ENCODE measurements at regions not wholly inside any gene's neighbourhood (a gene's known extent, or its start where the extent isn't known, plus 50 kb on each side); places are given as distances from the start of the nearest gene placed in this dataset.
"Not testable (repeated sequence)": the region's sequence is repeated elsewhere in the genome, so short reads cannot be mapped to it uniquely, and the experiment has no call there.

DNA sequence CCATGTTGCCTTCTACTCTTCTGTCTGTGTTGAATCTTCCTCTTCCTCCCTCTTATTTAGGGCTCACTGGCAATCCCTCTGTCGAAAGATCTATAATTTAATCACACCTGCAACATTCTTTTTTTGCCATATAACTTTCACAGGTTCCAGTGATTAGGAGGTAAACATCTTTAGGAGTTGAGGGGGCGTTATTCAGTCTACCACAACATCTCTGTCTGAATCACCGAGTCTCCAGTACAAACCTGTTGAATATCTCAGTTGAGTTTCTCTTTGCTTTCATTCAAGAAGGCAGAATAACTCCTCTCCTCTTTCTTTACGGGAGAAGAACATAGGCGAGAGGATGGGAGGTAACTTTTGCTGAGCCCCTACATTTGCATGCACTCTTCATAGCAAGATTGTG lies 101.9 kb upstream of the CDC42BPA start:
- DNase-seq (ENCODE audit: low spot score in 2 of 2), result no peak
- no peak for FAIRE-seq

DNA sequence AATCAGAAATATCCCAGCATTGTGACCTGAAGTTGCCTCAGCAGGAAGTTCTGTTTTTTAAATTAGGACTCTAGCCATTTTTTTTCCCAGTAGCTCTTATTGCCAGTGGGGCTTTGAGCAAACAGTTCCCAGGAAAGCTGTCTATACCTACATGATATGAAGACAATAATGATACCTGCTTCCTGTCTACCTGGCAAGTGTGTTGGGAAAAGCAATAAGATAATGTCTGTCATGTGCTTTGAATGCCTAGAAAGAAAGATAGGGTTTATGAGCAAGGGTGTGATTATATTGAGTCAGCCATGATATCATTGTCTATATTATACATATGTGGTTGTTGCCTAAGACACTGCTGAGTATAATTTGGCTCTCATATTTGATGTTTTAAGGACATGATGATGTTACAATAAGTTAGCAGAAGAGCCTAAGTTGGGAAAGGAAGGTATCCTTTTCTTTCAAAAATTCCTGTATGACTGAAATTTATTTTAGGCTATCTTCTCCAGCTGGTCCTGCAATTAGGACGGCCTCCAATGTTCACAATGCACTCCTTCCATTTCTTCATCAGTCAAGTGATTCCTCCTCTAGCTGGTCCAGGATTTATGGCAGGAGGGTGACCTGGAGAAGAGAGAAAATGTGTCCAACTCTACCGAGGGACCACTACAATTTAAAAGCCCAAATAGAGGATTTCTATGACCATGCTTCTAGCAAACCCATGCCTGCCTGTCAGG lies 99.6 kb upstream of the CDC42BPA start:
- DNase-seq (ENCODE audit: low spot score in 2 of 2) (no peak), FAIRE-seq (no peak)

DNA sequence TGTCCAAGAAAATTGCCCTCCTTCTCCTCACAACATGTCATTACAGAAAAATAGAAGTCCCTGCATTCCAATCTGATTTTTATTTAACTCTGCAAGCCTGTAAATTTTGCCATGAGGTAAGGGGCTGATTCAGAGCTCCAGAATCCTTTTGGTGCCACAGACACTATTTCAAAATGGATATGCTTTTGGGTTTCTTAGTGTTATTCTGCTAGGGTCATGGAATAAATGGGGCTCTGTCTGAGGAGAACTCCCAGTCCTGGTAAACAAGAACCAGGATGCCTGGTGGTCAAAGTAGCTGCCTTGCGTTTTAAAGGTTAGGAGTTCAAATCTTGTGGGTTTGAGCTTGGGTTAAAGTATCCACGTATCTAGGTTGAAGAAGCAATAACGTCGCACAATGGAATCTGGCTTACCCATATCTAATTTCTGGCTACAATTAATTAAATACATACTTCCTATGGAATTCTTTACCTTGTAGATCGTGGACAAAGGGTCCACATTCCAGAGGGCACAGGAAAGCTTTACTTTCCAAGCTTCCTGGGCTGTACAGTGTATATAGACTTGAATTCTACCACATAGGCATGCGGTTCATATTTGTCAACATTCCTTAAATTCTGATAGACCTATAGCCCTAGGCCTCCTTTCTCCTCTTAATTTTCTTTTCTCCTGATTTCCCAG lies 98.0 kb upstream of the CDC42BPA start:
- DNase-seq (ENCODE audit: low spot score in 2 of 2) (no peak), FAIRE-seq (no peak)

DNA sequence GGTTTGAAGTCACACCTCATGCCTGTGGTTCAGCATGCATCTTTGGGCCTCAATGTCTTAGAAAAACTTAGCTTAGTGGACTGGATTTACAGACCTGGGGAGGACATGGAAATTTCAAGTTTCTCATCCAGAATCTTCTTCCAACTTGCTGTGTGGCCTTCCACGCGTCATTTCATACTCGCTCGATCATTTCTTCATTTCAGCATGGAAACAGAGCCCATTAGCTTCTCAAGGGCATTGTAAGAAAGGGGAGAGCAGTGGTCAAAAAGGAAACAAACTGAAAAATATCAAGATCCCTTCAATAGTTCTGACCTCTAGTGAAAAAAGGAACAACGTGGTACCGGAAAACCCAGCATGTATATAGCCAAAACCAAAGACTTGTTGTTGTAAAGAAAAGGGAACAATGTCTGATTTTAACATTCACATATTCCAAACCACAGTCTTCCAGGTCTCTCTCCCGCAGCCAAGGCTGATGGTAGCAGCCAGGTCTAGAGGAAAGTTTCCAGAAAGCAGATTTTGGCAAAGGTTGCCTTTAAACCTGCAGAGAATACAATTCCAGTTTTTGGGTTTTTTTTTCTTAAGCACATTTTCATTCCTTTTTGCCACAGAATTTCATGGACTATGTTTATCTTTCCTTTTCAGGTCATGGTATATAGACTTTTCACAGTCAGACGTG lies 97.0 kb upstream of the CDC42BPA start:
- no peak for FAIRE-seq

DNA sequence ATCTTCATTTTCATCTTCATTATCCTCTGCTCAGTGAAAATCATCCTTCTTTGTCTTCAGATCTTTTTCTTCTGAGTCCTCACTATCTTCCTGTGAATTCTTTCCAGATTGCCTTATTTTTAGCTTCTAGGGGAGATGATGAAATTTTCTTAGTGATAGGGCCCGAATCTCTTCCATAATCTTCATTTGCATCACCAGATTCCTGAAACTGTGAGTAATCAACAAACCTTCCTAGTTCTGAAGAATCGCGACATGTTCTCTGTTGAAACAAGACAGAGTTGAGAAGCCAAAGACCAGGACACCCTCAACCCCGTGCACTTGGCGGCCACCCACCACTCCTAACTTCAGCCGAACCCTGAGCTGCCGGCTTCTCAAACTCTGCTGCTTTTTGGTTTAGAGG lies 92.8 kb upstream of the CDC42BPA start:
- FAIRE-seq (no peak), DNase-seq (ENCODE audit: low spot score in 2 of 2) (no peak)

More for the DNA sequence above, 97.0 kb upstream of the CDC42BPA start:
- DNase-seq (ENCODE audit: low spot score in 2 of 2), result no peak

DNA sequence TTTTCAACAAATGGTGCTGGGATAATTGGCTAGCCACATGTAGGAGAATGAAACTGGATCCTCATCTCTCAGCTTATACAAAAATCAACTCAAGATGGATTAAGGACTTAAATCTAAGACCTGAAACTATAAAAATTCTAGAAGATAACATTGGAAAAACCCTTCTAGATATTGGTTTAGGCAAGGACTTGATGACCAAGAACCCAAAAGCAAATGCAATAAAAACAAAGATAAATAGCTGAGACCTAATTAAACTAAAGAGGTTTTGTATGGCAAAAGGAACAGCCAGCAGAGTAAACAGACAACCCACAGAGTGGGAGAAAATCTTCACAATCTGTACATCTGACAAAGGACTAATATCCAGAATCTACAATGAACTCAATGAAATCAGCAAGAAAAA lies 88.0 kb upstream of the CDC42BPA start:
- DNase-seq (ENCODE audit: low spot score in 2 of 2); FAIRE-seq: not testable (repeated sequence)

DNA sequence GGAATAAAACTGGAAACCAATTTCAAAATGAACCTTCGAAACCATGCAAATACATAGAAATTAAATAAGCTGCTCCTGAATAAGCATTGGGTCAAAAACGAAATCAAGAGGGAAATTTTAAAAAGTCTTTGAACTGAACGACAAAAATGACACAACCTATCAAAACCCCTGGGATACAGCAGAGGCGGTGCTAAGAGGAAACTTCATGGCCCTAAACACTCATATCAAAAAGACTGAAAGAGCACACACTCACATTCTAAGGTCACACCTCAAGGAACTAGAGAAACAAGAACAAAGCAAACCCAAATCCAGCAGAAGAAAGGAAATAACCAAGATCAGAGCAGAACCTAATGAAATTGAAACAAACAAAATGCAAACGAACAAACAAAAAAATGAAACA lies 85.2 kb upstream of the CDC42BPA start:
- no peak for DNase-seq (ENCODE audit: low spot score in 2 of 2)
- FAIRE-seq, result no peak

DNA sequence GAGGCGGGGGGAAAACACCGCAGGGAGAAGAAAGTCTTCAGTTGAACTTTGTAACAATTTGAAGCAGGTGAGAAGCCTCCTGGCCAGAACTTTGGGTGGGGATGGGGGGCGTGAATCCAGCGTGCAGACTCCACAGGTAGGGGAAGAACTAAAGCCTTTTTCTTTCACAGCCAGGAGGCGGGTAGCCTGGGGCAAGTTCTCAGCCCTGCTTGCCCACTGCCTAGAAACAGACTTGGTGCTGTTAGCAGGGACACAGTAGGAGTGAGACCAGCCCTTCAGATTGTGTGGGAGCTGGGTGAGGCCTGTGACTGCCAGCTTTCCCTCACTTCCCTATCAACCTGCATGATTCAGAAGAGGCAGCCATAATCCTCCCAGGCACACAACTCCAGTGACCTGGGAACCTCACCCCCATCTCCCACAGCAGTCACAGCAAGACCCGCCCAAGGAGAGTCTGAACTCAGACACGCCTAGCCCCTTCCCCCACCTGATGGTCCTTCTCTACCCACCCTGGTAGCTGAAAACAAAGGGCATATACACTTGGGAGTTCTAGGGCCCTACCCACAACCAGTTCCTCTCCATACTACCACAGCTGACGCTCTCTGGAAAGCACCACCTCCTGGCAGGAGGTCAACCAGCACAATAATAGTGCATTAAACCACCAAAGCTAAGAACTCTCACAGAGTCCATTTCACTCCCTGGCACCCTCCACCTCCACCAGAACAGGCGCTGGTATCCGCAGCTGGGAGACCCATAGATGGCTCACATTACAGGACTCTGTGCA lies 83.5 kb upstream of the CDC42BPA start:
- no peak for DNase-seq (ENCODE audit: low spot score in 2 of 2)
- no peak for FAIRE-seq

DNA sequence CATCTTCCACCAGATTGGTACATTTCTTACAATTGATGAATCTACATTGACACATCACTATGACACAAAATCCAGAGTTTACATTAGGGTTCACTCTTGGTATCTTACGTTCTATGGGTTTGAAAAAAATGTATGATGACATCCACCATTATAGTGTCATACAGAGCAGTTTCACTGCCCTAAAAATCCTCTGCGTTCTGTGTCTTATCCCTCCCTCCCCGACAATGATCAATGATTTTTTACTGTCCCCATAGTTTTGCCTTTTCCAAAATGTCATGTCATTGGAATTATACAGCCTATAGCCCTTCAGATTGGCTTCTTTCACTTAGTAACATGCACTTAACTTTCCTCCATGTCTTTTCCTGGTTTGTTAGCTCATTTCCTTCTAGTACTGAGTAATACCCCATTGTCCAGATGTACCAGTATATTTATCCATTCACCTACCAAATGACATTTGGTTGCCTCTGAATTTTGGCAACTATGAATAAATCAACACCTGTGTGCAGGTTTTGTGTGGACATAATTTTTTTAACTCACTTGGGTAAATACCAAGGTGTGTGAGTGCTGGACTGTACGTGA lies 80.9 kb upstream of the CDC42BPA start:
- DNase-seq (ENCODE audit: low spot score in 2 of 2) (no peak), FAIRE-seq (no peak)

DNA sequence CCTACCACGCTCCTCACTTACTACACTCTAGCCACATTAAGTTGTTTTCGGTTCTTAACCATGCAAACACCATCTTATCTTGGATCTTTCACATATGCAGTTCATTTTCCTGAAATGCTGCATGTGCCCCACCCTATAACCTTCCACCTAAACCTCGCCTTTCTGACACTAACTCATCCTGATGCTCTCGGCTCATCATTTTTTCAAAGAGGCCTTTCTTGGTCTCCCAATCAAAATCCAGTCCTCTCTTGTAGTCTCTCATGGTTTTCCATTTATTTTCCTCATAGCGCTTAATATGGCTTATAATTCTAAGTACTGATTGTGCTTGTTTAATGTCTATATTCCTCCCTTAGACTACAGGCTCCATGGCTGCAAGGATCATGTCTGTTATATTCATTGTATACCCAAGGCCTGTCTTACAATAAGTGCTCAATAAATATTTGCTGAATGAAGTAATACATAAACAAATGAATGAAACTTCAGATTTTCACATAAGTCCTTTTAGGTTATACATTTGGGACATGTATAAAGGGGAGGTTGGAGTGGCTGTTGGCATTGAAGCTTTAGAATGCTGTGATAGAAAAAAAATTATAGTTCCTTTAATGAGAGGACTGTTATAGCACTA lies 79.2 kb upstream of the CDC42BPA start:
- FAIRE-seq, result no peak
- no peak for DNase-seq (ENCODE audit: low spot score in 2 of 2)

DNA sequence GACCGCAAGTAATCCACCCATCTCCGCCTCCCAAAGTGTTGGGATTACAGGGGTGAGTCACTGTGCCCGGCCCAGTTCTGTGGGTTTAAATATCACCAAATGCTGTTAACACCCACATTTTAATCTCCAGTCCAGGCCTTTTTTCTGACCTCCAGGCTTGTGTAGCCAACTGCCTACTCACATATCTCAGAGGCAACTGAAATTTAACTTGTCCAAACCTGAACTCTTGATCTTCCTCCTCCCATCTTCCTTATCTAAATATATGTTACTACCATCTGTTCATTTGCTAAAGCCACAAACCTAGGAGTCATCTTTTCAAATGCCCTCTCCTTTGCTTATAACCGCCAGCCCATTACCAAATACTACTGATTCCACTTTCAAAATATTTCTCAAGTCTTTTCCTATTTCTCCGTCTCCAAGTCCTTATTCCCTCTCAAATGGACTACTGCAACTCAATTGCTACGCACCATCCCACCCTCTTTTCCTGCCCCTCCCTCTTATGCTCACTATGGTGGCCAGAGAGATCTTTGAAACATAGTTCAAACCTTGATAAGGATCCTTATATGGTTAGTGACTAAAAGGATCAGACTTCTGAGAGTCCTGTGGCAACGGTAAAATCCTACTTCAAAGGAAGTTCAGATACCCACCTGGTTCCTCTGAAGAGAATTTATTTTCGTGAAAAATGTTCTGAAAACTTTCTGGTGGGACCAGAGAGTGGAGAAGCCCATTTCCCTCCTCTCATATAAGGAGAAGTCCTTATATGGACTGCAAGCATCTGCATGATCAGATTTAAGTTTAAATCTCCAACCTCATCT lies 78.5 kb upstream of the CDC42BPA start:
- DNase-seq (ENCODE audit: low spot score in 2 of 2) (no peak), FAIRE-seq (no peak)

DNA sequence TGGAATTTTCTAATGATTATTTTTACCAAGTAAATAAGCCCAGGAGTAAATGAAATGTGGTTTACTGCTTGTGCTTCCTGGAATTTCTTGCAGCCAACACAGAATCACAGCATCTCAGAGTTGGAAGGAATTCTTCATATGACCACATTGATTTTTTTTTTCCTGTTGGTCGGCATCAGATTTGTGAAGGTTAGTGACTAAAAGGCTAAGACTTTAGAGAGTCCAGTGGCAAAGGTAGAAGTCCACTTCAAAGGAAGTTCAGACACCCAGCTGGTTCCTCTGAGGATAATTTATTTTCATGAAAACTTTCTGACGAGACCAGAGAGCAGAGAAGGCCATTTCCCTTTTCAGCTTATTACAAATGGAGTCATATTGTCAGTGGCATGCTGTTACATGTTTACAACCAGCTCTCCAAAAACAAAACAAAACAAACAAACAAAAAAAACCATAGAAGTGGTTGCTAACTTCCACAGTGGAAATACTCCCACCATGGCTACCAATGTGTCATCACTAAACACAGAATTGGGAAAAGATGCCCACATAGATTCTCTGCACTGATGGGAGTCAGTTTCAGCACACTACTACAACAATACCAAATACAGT lies 77.2 kb upstream of the CDC42BPA start:
- DNase-seq (ENCODE audit: low spot score in 2 of 2) (no peak), FAIRE-seq (no peak)

DNA sequence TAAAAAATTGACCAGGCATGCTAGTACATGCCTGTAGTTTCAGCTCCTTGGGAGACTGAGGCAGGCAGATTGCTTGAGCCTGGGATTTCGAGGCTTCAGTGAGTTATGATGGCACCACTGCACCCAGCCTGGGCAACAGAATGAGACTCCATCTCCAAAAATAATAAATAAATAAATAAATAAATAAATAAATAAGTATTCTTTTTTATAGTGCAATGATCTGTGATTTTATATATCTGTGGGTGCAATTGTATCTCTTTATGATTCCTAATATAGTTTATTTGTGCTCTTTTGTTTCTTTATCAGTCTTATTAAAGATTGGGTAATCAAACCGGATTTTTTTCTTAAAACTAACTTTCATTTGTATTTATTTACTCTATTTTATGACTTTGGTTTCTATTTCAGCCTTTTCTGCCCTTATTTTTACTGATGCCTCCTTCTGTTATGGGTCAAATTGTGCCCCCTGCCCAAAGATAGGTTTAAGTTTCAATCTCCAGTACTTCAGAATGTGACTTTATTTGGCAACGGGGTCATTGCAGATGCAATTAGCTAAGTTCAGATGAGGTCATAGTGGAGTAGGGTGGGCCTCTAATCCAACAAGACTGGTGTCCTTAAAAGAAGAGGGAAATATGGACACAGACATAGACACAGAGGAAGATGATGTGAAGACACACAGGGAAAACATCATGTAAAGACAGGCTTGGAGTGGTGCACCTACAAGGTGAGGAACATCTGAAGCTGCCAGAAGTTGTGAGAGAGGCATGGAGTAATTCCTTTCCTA lies 74.9 kb upstream of the CDC42BPA start:
- FAIRE-seq (no peak), DNase-seq (ENCODE audit: low spot score in 2 of 2) (no peak)

DNA sequence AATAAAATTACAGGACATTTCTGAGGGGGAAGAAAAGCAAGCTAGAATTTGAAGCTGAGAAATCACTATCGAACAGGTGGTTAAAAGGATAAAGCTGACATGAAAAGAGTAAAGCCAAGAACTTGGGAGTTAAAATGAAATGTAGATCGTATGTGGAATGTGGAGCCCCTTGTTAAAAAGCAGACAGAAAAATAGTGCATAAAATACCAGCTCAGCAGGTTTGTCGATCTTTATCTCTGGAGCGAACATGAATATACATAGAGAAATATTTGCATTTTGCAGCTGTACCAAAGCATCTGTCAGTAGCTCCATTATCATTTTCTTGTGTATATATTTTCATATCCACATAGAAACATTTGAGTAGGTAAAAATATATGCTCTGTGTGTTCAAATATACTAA lies 73.6 kb upstream of the CDC42BPA start:
- no peak for FAIRE-seq
- no peak for DNase-seq (ENCODE audit: low spot score in 2 of 2)

DNA sequence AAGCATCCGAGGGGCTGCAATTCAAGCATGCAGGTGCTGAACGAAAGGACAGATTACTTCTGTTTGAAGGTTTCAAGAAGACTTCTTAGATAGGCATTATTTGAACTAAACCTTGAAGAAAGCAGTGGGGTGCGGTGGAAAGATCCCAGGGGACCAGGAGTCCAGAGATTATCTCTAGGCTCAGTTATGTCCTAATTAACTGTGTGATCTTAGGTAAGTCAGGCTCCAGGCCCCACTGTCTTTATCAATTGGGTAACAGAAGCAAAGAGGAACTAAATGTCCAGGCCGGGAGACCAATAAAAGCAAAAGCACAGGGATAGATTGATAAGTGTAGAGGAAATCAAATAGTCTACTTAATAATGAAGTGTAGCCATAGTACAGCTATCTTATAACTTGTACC lies 72.9 kb upstream of the CDC42BPA start:
- DNase-seq (ENCODE audit: low spot score in 2 of 2) (no peak), FAIRE-seq (no peak)

DNA sequence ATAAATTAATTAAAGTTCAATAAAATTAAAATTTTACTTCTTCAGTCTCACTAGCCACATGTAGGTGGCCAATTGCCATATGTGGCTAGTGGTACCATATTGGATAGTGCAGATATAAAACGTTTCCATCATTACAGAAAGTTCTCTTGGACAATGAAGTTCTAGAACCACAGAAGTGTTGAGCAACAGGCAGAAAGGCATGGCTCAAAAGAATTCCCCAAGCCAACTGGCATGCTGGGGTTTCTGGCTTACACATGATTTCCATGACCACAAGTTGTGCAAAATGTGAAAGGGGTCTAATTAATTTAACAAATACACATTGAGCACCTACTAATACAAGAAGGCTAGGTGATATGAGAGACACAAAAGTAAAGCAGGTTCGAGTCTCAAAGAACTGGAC lies 72.2 kb upstream of the CDC42BPA start:
- FAIRE-seq (no peak), DNase-seq (ENCODE audit: low spot score in 2 of 2) (no peak)

DNA sequence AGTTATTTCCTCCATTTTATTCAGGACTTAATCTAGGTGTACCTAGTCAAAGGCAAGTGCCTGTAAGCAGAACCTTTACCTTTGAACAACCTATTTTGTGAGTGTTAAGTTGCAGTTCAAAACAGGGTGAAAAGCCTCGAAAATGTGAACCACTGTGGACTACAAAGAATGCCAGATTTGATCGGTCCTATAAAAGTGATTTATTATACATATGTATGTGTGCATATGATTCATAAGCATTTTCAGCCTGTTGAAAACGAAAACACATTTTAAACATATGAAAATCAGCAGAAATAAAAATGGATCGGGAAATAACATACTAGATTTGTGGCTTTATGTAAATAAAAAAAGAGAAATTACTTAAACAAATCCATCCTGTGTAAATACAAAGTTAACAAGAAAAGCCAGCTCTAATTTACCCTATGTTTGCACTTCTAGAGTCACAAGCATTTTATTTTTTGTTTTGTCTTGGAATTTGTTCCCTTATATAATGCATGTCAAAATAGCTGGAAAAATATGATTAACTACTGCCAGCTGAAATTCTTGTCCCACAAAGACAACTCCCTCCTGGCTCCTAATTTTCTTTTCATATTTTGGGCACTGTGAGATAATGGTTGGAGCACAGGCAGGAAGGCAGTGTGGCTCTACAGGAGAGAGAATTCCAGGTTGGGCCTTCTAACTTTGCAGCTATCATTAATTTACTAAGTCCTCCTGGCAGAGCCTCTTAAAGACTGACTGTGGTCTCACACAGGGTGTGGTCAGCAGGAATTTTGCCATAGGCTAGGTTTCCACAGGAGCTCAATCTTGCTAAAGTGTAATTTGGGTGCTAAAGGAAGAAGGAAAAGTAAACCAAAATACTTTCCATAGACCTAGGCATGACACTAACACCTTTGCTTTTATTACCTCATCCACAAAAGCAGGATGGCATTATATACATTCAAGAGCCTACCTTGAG lies 70.2 kb upstream of the CDC42BPA start:
- FAIRE-seq, result no peak

More for the DNA sequence above, 70.2 kb upstream of the CDC42BPA start:
- no peak for DNase-seq (ENCODE audit: low spot score in 2 of 2)
